Hepatocyte (in vitro differentiated cells): ENCODE measurements at regions not wholly inside any gene's neighbourhood (a gene's known extent, or its start where the extent isn't known, plus 50 kb on each side); places are given as distances from the start of the nearest gene placed in this dataset.

Experiments
- DNase-seq: peaks from one replicate; pipeline ENCODE4 v3.0.0-alpha.2; 2016; ENCODE audit warnings: low spot score
- H2AFZ ChIP-seq: fragments of 200-600 bp; sonication (generic); 2 replicates; pipeline ENCODE4 v1.6.0; 2016; ENCODE audit warnings: antibody characterized with exemption, mild to moderate bottlenecking
- H3K27ac ChIP-seq: fragments of 200-600 bp; sonication (generic); 2 replicates; pipeline ENCODE4 v1.5.1; 2016; ENCODE audit warnings: mild to moderate bottlenecking
- H3K27me3 ChIP-seq: fragments of 200-600 bp; sonication (generic); 2 replicates; pipeline ENCODE4 v1.6.1; 2016
- H3K36me3 ChIP-seq: fragments of 200-600 bp; sonication (generic); replicated peaks from 2 replicates; pipeline ENCODE4 v1.5.1; 2016; ENCODE audit warnings: low read depth; ENCODE audit not compliant: insufficient read depth
- H3K4me1 ChIP-seq: fragments of 200-600 bp; sonication (generic); 2 replicates; pipeline ENCODE4 v1.5.1; 2016; ENCODE audit warnings: mild to moderate bottlenecking, moderate library complexity; ENCODE audit not compliant: insufficient read depth
- H3K4me2 ChIP-seq: fragments of 200-600 bp; sonication (generic); 2 replicates; pipeline ENCODE4 v1.6.0; 2016
- H3K4me3 ChIP-seq: fragments of 200-600 bp; sonication (generic); 2 replicates; pipeline ENCODE4 v1.5.1; 2016; ENCODE audit warnings: mild to moderate bottlenecking
- H3K79me2 ChIP-seq: fragments of 200-600 bp; sonication (generic); 2 replicates; pipeline ENCODE4 v1.6.0; 2017; ENCODE audit warnings: mild to moderate bottlenecking
- H3K9me2 ChIP-seq: fragments of 200-600 bp; sonication (generic); replicated peaks from 2 replicates; pipeline ENCODE4 v1.6.0; 2017; ENCODE audit warnings: mild to moderate bottlenecking; ENCODE audit not compliant: insufficient read depth
- H3K9me3 ChIP-seq: fragments of 200-600 bp; sonication (generic); 2 replicates; pipeline ENCODE4 v1.5.1; 2016; ENCODE audit warnings: low read depth, mild to moderate bottlenecking
- H4K20me1 ChIP-seq: fragments of 200-600 bp; sonication (generic); 2 replicates; pipeline ENCODE4 v1.6.0; 2016; ENCODE audit warnings: mild to moderate bottlenecking; ENCODE audit not compliant: insufficient read depth, poor library complexity, severe bottlenecking
- CTCF ChIP-seq: fragments of 200-600 bp; sonication (generic); IDR thresholded peaks from 2 replicates; pipeline ENCODE4 v1.5.1; 2016; ENCODE audit warnings: antibody characterized with exemption, mild to moderate bottlenecking; ENCODE audit not compliant: poor library complexity
- EZH2 ChIP-seq: fragments of 200-600 bp; sonication (generic); IDR thresholded peaks from 2 replicates; pipeline ENCODE4 v1.6.1; 2016; ENCODE audit warnings: antibody characterized with exemption, mild to moderate bottlenecking, borderline replicate concordance
- EZH2phosphoT487 ChIP-seq: fragments of 200-600 bp; sonication (generic); IDR thresholded peaks from one replicate; pipeline ENCODE4 v1.6.1; 2018; ENCODE audit warnings: antibody characterized with exemption, mild to moderate bottlenecking, low read depth, moderate library complexity; ENCODE audit not compliant: unreplicated experiment, severe bottlenecking
- WGBS: methylation state at CpG from one replicate; pipeline ENCODE4 v1.1.6; 2016; ENCODE audit warnings: low lambda C conversion rate; ENCODE audit errors: missing lambda C conversion rate; 5-methylcytosine and 5-hydroxymethylcytosine counted together

GRCh38 chr10:28970231-28970630, 292.9 kb downstream of the BAMBI start:
- Histone ChIP-seq H3K9me3 (no peaks in the 10 kb centered on the region), H3K27ac (no peak overlapping the region), H3K79me2 (no peaks in the 10 kb centered on the region), H4K20me1 (no peaks in the 10 kb centered on the region), H3K9me2 (no peaks in the 10 kb centered on the region), H3K4me3 (no peak overlapping the region), H3K4me1 (no peaks in the 10 kb centered on the region), H3K27me3 (no peaks in the 10 kb centered on the region), H3K4me2 (no peak overlapping the region), H3K36me3 (no peaks in the 10 kb centered on the region), H2AFZ (no peak overlapping the region)
- 92% methylated on average over 6 of the region's 6 CpGs for WGBS
- no peak for DNase-seq
- no peak for TF ChIP-seq EZH2
- TF ChIP-seq CTCF = no peak
- TF ChIP-seq EZH2phosphoT487 = no peak

DNA sequence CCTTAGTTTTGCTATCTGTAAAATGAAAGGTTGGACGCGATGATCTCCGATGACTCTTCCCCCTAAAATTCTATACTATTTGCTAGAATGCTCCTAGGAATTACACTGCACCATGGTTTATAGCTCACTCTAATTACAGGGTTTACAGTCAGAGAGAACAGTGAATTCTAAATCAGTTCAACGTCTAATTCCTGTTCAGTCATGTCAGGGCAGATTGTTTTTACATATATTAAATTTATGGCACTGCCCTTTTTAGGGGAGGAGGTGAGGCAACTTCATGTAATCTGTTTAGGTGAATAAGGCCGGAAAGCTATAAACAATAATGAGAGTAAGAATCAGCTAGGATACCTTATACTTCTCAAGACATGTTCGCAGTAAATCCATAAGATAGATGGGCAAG, 293.9 kb downstream of the BAMBI start:
- 83% methylated on average over 6 of the region's 6 CpGs for WGBS
- Histone ChIP-seq H3K4me3 (no peak overlapping the region), H3K9me3 (no peaks in the 10 kb centered on the region), H2AFZ (no peak overlapping the region), H3K4me2 (no peak overlapping the region), H3K36me3 (no peaks in the 10 kb centered on the region), H3K79me2 (no peaks in the 10 kb centered on the region), H4K20me1 (no peaks in the 10 kb centered on the region), H3K4me1 (no peaks in the 10 kb centered on the region), H3K27ac (no peak overlapping the region), H3K9me2 (no peaks in the 10 kb centered on the region), H3K27me3 (no peaks in the 10 kb centered on the region)
- no peak for TF ChIP-seq EZH2phosphoT487
- no peak for TF ChIP-seq EZH2
- no peak for TF ChIP-seq CTCF
- no peak for DNase-seq

DNA sequence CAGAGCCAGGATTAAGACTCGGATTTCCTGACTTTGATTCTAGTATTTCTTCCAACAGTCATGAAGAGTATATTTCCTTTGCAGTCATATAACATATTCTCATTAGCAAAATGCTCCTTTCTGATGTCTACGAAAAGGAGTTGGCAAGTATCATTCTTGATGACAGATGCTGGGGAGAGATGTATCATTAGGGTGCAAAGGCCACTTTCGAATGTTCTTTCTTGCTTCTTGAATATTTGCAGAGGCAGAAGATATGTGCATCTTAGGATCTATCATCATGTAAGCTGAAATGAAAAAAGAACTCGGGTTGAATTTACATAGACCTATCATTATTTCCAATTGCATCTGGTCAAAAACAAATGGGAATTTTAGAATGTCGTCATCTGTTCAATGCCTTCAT, 294.4 kb downstream of the BAMBI start:
- Histone ChIP-seq H3K27ac (no peak overlapping the region), H3K27me3 (no peaks in the 10 kb centered on the region), H3K36me3 (no peaks in the 10 kb centered on the region), H3K9me2 (no peaks in the 10 kb centered on the region), H3K4me3 (no peak overlapping the region), H3K79me2 (no peaks in the 10 kb centered on the region), H4K20me1 (no peaks in the 10 kb centered on the region), H2AFZ (no peak overlapping the region), H3K4me2 (no peak overlapping the region), H3K4me1 (no peaks in the 10 kb centered on the region), H3K9me3 (no peaks in the 10 kb centered on the region)
- no peak for DNase-seq
- TF ChIP-seq EZH2phosphoT487 = no peak
- no peak for TF ChIP-seq CTCF
- TF ChIP-seq EZH2 = no peak
- 87% methylated on average over 5 of the region's 5 CpGs for WGBS
